Ishikawa (cell line): ENCODE measurements at regions not wholly inside any gene's neighbourhood (a gene's known extent, or its start where the extent isn't known, plus 50 kb on each side); places are given as distances from the start of the nearest gene placed in this dataset.

Experiments used
- CEBPB ChIP-seq: IDR thresholded peaks from 2 replicates; pipeline ENCODE4 v1.6.1; 2012
- CREB1 ChIP-seq: IDR thresholded peaks from 2 replicates; pipeline ENCODE4 v1.6.1; 2012; ENCODE audit warnings: low read depth
- EGR1 ChIP-seq: IDR thresholded peaks from 2 replicates; pipeline ENCODE4 v1.6.1; 2012
- EP300 ChIP-seq: IDR thresholded peaks from 2 replicates; pipeline ENCODE4 v1.6.1; 2012; ENCODE audit warnings: borderline replicate concordance
- FOXM1 ChIP-seq: IDR thresholded peaks from 2 replicates; pipeline ENCODE4 v1.6.1; 2012; ENCODE audit warnings: low read depth, borderline replicate concordance
- NFIC ChIP-seq: IDR thresholded peaks from 2 replicates; pipeline ENCODE4 v1.6.1; 2012
- RAD21 ChIP-seq: IDR thresholded peaks from 2 replicates; pipeline ENCODE4 v1.6.1; 2012; ENCODE audit warnings: low read depth
- TAF1 ChIP-seq: IDR thresholded peaks from 2 replicates; pipeline ENCODE4 v1.6.1; 2012; ENCODE audit warnings: low read depth, mild to moderate bottlenecking
- TCF12 ChIP-seq: IDR thresholded peaks from 2 replicates; pipeline ENCODE4 v1.6.1; 2012; ENCODE audit warnings: low read depth
- TEAD4 ChIP-seq: IDR thresholded peaks from 2 replicates; pipeline ENCODE4 v1.6.1; 2012
- YY1 ChIP-seq: IDR thresholded peaks from 2 replicates; pipeline ENCODE4 v1.6.1; 2012; ENCODE audit warnings: low read depth
- ZBTB7A ChIP-seq: IDR thresholded peaks from 2 replicates; pipeline ENCODE4 v1.6.1; 2012; ENCODE audit warnings: low read depth
- TF ChIP-seq, protein P1 (sequence below): IDR thresholded peaks from 2 replicates; pipeline ENCODE4 v1.6.1; 2012
- TF ChIP-seq, protein P2 (sequence below): IDR thresholded peaks from 2 replicates; pipeline ENCODE4 v1.6.1; 2012
- TF ChIP-seq, protein P3 (sequence below): IDR thresholded peaks from 2 replicates; pipeline ENCODE4 v1.6.1; 2012; ENCODE audit warnings: low read depth, mild to moderate bottlenecking

DNA sequence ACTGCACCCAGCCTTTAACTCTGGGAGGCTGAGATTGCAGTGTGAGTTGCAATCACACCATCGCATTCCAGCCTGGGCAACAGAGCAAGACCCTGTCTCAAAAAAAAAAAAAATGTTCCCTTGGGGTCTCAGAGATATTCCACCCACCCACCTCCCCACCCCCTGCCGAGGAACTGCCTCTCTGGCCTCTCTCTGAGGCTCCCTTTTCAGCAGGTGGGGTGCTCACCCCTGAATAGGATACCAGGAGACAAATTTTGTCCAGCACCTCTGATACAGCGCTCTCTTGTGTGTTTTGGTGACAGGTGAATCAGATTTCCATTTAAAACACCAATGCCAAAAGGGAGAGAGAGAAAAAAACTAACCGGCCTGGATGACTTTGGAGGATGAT is 92.6 kb upstream of the KIF5B start:
- TF ChIP-seq, protein P1, sequence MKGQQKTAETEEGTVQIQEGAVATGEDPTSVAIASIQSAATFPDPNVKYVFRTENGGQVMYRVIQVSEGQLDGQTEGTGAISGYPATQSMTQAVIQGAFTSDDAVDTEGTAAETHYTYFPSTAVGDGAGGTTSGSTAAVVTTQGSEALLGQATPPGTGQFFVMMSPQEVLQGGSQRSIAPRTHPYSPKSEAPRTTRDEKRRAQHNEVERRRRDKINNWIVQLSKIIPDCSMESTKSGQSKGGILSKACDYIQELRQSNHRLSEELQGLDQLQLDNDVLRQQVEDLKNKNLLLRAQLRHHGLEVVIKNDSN, result no peak
- no peak for TF ChIP-seq ZBTB7A
- no peak for TF ChIP-seq NFIC
- no peak for TF ChIP-seq TAF1
- TF ChIP-seq CREB1, result no peak
- TF ChIP-seq YY1, result no peak
- no peak for TF ChIP-seq CEBPB
- no peak for TF ChIP-seq TCF12
- TF ChIP-seq TEAD4, result no peak
- TF ChIP-seq EP300, result no peak
- TF ChIP-seq, protein P2, sequence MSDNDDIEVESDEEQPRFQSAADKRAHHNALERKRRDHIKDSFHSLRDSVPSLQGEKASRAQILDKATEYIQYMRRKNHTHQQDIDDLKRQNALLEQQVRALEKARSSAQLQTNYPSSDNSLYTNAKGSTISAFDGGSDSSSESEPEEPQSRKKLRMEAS, result no peak
- no peak for TF ChIP-seq RAD21
- no peak for TF ChIP-seq EGR1
- no peak for TF ChIP-seq FOXM1

DNA sequence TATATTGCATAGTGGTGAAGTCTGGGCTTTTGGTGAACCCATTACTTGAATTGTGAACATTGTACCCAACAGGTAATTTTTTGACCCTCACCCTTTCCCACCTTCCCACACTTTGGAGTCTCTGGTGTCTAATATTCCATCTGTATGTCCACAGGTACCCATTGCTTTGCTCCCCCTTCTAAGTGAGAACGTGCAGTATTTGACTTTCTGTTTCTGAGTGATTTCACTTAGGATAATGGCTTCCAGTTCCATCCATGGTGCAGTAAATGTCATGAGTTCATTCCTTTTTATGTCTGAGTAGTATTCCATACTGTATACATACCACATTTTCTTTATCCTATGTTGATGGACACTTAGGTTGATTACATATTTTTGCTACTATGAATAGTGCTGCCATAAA is 91.5 kb upstream of the KIF5B start:
- TF ChIP-seq TAF1, result no peak
- TF ChIP-seq, protein P2, result no peak
- TF ChIP-seq NFIC, result no peak

DNA sequence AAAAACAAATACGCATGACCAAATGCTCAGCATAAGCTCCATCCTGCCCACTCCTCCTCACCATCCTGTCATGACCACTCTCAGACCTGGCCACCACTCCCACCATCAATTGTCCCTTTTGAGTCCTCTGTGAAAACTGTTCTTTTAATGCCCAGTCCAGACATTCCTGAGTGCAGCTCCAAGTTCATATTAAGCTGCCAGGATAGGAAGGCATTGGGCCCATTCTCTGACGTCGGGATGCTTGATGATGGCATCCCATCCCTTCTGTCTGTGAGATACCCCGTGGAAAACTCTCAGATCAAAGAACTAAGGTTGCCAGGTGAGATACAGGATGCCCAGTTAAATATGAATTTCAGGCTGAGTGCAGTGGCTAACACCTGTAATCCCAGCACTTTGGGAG is 89.9 kb upstream of the KIF5B start:
- no peak for TF ChIP-seq FOXM1
- no peak for TF ChIP-seq TAF1
- no peak for TF ChIP-seq RAD21
- TF ChIP-seq, protein P3, sequence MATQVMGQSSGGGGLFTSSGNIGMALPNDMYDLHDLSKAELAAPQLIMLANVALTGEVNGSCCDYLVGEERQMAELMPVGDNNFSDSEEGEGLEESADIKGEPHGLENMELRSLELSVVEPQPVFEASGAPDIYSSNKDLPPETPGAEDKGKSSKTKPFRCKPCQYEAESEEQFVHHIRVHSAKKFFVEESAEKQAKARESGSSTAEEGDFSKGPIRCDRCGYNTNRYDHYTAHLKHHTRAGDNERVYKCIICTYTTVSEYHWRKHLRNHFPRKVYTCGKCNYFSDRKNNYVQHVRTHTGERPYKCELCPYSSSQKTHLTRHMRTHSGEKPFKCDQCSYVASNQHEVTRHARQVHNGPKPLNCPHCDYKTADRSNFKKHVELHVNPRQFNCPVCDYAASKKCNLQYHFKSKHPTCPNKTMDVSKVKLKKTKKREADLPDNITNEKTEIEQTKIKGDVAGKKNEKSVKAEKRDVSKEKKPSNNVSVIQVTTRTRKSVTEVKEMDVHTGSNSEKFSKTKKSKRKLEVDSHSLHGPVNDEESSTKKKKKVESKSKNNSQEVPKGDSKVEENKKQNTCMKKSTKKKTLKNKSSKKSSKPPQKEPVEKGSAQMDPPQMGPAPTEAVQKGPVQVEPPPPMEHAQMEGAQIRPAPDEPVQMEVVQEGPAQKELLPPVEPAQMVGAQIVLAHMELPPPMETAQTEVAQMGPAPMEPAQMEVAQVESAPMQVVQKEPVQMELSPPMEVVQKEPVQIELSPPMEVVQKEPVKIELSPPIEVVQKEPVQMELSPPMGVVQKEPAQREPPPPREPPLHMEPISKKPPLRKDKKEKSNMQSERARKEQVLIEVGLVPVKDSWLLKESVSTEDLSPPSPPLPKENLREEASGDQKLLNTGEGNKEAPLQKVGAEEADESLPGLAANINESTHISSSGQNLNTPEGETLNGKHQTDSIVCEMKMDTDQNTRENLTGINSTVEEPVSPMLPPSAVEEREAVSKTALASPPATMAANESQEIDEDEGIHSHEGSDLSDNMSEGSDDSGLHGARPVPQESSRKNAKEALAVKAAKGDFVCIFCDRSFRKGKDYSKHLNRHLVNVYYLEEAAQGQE, result no peak
- no peak for TF ChIP-seq EP300
- no peak for TF ChIP-seq TCF12
- TF ChIP-seq, protein P2, result no peak

DNA sequence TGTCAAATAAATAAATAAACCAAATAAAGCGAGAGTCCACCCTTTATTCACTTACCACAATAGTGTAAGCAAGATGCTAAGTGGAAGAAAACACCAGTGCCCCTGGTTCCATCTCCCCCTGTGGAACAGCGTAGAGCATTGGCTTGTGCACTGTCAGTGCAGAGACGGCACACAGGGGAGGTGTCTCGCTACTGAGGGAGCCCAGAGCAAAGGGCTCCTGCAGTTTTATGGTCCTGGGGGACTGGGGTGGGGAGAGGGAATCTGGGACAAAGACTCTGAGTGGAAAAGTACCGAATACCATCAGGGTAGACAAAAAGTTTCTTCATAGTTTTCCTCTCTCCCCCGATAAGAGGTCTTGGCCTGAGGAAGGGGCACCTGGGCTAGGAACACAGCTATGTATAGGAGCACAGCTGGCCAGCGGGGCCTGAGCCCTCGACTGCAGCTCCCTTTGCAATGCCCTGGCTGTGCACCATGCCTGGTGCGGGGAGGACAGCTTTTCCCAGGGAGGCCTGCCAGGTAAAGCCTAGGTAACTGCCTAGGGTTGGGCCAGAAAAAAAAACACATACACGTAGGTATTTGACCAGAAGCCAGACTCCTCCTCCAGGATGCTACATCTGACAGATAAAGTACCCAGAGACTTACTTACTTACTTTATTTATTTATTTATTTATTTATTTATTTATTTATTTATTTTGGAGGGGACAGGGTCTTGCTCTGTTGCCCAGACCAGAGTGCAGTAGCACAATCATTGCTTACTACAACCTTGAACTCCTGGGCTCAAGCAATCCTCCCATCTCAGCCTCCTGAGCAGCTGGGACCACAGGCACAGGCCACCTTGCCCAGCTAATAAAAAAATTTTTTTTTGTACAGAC is 88.8 kb upstream of the KIF5B start:
- TF ChIP-seq, protein P3, result no peak
- TF ChIP-seq RAD21, result no peak
- TF ChIP-seq EGR1, result no peak
- TF ChIP-seq TAF1, result no peak
- TF ChIP-seq NFIC, result no peak
- TF ChIP-seq, protein P2, result no peak
- no peak for TF ChIP-seq FOXM1
- no peak for TF ChIP-seq CREB1

DNA sequence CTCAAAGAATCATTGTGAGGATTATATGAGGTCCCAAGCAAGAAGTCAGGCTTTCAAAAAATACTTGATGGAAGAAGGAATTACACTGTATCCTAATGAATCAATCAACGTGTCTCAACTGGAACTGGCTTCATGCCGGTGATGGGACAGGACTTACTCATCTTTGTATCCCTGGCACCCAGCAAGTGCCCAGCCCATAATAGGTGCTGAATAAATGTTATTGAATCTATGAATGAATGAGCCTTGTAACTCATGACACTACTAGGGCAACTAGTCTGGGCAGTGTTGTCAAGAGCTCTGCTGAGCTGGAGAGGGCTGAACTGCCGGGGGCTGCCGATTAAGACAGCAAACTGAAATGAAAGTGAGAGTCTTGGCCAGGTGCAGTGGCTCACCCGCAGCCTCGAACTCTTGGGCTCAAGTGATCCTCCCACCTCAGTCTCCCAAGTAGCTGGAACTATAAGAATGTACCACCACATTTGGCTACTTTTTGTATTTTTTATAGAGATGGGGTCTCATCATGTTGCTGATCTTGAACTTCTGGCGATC is 87.2 kb upstream of the KIF5B start:
- TF ChIP-seq CREB1 (no peak), TEAD4 (no peak), TCF12 (no peak), ZBTB7A (no peak), NFIC (no peak), FOXM1 (no peak), RAD21 (no peak), CEBPB (no peak), YY1 (no peak), TAF1 (no peak), EP300 (no peak), EGR1 (no peak)
- TF ChIP-seq, protein P1, result no peak
- TF ChIP-seq, protein P3, result no peak
- TF ChIP-seq, protein P2, result no peak
